ENCODE measurements at regions not wholly inside any gene's neighbourhood (a gene's known extent, or its start where the extent isn't known, plus 50 kb on each side); places are given as distances from the start of the nearest gene placed in this dataset.

DNA sequence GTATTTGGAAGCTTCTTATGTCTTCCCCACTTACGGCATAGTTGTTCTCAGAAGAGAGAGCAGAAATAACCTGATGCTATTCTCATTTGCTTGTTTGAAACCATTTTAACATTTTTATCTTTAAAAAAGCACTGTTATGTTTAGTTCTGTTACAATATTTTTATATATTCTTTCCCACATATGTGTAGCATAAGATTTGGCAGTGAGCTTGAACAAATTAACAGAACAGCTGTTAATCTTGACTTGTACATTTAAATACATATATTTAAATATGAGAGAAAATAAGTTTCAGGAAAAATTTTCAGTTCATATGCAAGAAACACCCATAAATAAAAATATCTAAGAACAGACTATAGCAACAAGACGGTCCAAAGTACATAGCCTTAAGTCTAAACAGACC is 431.7 kb upstream of the IRAK1BP1 start:
- H3K27me3 ChIP-seq (ENCODE audit: insufficient read depth, poor library complexity, severe bottlenecking): no peaks in the 10 kb centered on the region
- no peak overlapping the region for H3K27ac ChIP-seq (ENCODE audit: poor library complexity, severe bottlenecking)
- no peak for ATAC-seq (ENCODE audit: low read depth)
- H3K9me3 ChIP-seq (ENCODE audit: severe bottlenecking): no peaks in the 10 kb centered on the region
- no peak overlapping the region for H3K4me3 ChIP-seq (ENCODE audit: severe bottlenecking)
- no peak for DNase-seq (ENCODE audit: low spot score)
- no peaks in the 10 kb centered on the region for H3K36me3 ChIP-seq (ENCODE audit: low read depth)
- TF ChIP-seq, protein P1, sequence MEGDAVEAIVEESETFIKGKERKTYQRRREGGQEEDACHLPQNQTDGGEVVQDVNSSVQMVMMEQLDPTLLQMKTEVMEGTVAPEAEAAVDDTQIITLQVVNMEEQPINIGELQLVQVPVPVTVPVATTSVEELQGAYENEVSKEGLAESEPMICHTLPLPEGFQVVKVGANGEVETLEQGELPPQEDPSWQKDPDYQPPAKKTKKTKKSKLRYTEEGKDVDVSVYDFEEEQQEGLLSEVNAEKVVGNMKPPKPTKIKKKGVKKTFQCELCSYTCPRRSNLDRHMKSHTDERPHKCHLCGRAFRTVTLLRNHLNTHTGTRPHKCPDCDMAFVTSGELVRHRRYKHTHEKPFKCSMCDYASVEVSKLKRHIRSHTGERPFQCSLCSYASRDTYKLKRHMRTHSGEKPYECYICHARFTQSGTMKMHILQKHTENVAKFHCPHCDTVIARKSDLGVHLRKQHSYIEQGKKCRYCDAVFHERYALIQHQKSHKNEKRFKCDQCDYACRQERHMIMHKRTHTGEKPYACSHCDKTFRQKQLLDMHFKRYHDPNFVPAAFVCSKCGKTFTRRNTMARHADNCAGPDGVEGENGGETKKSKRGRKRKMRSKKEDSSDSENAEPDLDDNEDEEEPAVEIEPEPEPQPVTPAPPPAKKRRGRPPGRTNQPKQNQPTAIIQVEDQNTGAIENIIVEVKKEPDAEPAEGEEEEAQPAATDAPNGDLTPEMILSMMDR (IDR thresholded peaks at IDR 0.05; ENCODE audit: poor library complexity, severe bottlenecking): no peak
- H3K4me1 ChIP-seq (ENCODE audit: insufficient read depth, poor library complexity, severe bottlenecking): no peaks in the 10 kb centered on the region

DNA sequence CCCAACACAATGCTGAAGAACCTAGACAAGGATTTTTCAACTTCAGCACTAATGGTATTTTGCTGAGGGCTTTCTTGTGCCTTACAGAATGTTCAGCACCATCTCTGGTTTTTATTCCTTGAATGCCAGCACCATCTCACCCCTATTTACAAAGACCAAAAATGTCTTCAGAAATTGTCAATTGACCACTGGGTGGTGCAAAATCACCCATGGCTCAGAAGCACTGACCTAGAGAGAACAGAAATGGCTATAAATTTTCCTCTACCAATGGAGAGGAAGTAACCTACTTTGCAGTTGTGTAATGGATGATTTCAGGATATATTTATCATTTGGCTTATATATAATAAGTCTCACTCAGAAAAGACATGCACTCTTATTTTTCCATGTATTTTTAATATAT is 431.0 kb upstream of the IRAK1BP1 start:
- TF ChIP-seq, protein P1 (IDR thresholded peaks at IDR 0.05; ENCODE audit: poor library complexity, severe bottlenecking): peak; percentile 72
- Histone ChIP-seq H3K27me3 (ENCODE audit: insufficient read depth, poor library complexity, severe bottlenecking) (no peaks in the 10 kb centered on the region), H3K4me1 (ENCODE audit: insufficient read depth, poor library complexity, severe bottlenecking) (no peaks in the 10 kb centered on the region), H3K4me3 (ENCODE audit: severe bottlenecking) (no peak overlapping the region), H3K9me3 (ENCODE audit: severe bottlenecking) (no peaks in the 10 kb centered on the region), H3K27ac (ENCODE audit: poor library complexity, severe bottlenecking) (no peak overlapping the region), H3K36me3 (ENCODE audit: low read depth) (no peaks in the 10 kb centered on the region)
- ATAC-seq (ENCODE audit: low read depth) (peak; percentile 76), DNase-seq (ENCODE audit: low spot score) (no peak)

- H3K4me3 ChIP-seq (ENCODE audit: severe bottlenecking): no peak overlapping the region
- TF ChIP-seq, protein P1 (IDR thresholded peaks at IDR 0.05; ENCODE audit: poor library complexity, severe bottlenecking): no peak
Measured at GRCh38 chr6:78438135-78438534, 429.2 kb upstream of the IRAK1BP1 start.

GRCh38 chr6:78460711-78461110 is 406.6 kb upstream of the IRAK1BP1 start:
- H3K27ac ChIP-seq (ENCODE audit: poor library complexity, severe bottlenecking): no peak overlapping the region
- DNase-seq (ENCODE audit: low spot score) (no peak), ATAC-seq (ENCODE audit: low read depth) (peak; percentile 51; the same call in 2 of the 3 replicates)
- no peaks in the 10 kb centered on the region for H3K36me3 ChIP-seq (ENCODE audit: low read depth)
- H3K27me3 ChIP-seq (ENCODE audit: insufficient read depth, poor library complexity, severe bottlenecking): no peaks in the 10 kb centered on the region
- H3K9me3 ChIP-seq (ENCODE audit: severe bottlenecking): no peaks in the 10 kb centered on the region
- peaks cover 3% of the 10 kb centered on the region for H3K4me1 ChIP-seq (ENCODE audit: insufficient read depth, poor library complexity, severe bottlenecking)
- TF ChIP-seq, protein P1 (IDR thresholded peaks at IDR 0.05; ENCODE audit: poor library complexity, severe bottlenecking): no peak
- H3K4me3 ChIP-seq (ENCODE audit: severe bottlenecking): no peak overlapping the region

More at GRCh38 chr6:78438135-78438534, 429.2 kb upstream of the IRAK1BP1 start:
- H3K27ac ChIP-seq (ENCODE audit: poor library complexity, severe bottlenecking): no peak overlapping the region
- no peaks in the 10 kb centered on the region for H3K4me1 ChIP-seq (ENCODE audit: insufficient read depth, poor library complexity, severe bottlenecking)
- H3K9me3 ChIP-seq (ENCODE audit: severe bottlenecking): no peaks in the 10 kb centered on the region
- ATAC-seq (ENCODE audit: low read depth) (no peak), DNase-seq (ENCODE audit: low spot score) (no peak)
- H3K36me3 ChIP-seq (ENCODE audit: low read depth): no peaks in the 10 kb centered on the region
- no peaks in the 10 kb centered on the region for H3K27me3 ChIP-seq (ENCODE audit: insufficient read depth, poor library complexity, severe bottlenecking)

GRCh38 chr6:78462728-78463127 is 404.6 kb upstream of the IRAK1BP1 start:
- Histone ChIP-seq H3K27me3 (ENCODE audit: insufficient read depth, poor library complexity, severe bottlenecking) (no peaks in the 10 kb centered on the region), H3K36me3 (ENCODE audit: low read depth) (no peaks in the 10 kb centered on the region), H3K9me3 (ENCODE audit: severe bottlenecking) (no peaks in the 10 kb centered on the region), H3K27ac (ENCODE audit: poor library complexity, severe bottlenecking) (no peak overlapping the region), H3K4me1 (ENCODE audit: insufficient read depth, poor library complexity, severe bottlenecking) (peaks cover 3% of the 10 kb centered on the region), H3K4me3 (ENCODE audit: severe bottlenecking) (no peak overlapping the region)
- no peak for DNase-seq (ENCODE audit: low spot score)
- TF ChIP-seq, protein P1 (IDR thresholded peaks at IDR 0.05; ENCODE audit: poor library complexity, severe bottlenecking): no peak
- ATAC-seq (ENCODE audit: low read depth): peak; percentile 70; the same call in 2 of the 3 replicates

All from RWPE2 (cell line).